GM10266 (cell line): ENCODE measurements at regions not wholly inside any gene's neighbourhood (a gene's known extent, or its start where the extent isn't known, plus 50 kb on each side); places are given as distances from the start of the nearest gene placed in this dataset.
A peak's percentile ranks its signal among the peaks of the same experiment; 100 is the strongest.

ENCODE experiments used
- DNase-seq: peaks from one replicate; pipeline ENCODE4 v3.0.0; 2012; ENCODE audit errors: extremely low spot score
- CTCF ChIP-seq: IDR thresholded peaks from 2 replicates; pipeline ENCODE4 v1.5.1; 2012; ENCODE audit warnings: mild to moderate bottlenecking, low read depth; ENCODE audit not compliant: control insufficient read depth, insufficient read depth; ENCODE audit errors: missing control alignments

GRCh38 chr4:12658146-12658545, 826.0 kb downstream of the RAB28 start:
- DNase-seq = no peak
- no peak for TF ChIP-seq CTCF

GRCh38 chr4:12651876-12652275, 832.3 kb downstream of the RAB28 start:
- no peak for DNase-seq
- no peak for TF ChIP-seq CTCF

- DNase-seq = no peak
- TF ChIP-seq CTCF = no peak
Observed at GRCh38 chr4:12645732-12646131, 838.4 kb downstream of the RAB28 start.

GRCh38 chr4:12644261-12644660, 839.9 kb downstream of the RAB28 start:
- TF ChIP-seq CTCF = no peak
- no peak for DNase-seq

- DNase-seq = no peak
- no peak for TF ChIP-seq CTCF
Observed at GRCh38 chr4:12636191-12636590, 847.9 kb downstream of the RAB28 start.

GRCh38 chr4:12635629-12636028, 848.5 kb downstream of the RAB28 start:
- no peak for TF ChIP-seq CTCF
- no peak for DNase-seq

GRCh38 chr4:12633053-12633651, 851.0 kb downstream of the RAB28 start:
- TF ChIP-seq CTCF = peak; percentile 95
- peak; percentile 54 for DNase-seq
